ENCODE measurements at regions not wholly inside any gene's neighbourhood (a gene's known extent, or its start where the extent isn't known, plus 50 kb on each side); places are given as distances from the start of the nearest gene placed in this dataset.

DNA sequence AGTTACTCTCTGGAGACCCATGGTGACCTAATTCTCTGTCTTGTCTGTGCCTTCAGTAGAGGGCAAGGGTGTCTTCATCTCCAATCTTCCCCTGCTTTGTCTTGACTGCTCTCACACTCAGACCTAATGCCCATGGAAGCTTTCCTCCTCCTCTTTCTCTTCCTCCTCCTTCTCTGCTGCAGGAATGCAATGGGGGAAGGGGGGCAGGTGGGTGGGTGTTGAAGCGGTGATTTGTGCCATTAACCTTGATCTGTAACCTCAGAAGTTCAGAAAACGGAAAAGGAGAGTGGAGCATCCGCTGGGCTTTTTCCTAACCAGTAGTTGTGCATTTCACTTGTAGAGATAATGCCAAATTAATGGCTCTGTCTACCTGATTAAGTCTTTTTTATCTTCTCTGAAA lies 172.3 kb upstream of the CDH11 start:
- 18 to 21% methylated on average over 3 of the region's 3 CpGs for WGBS, 2 donors
- intact Hi-C loops (cut with DNase I), result no loop called here
- H3K27ac ChIP-seq, result no peak overlapping the region
- H3K9me3 ChIP-seq, result no peaks in the 10 kb centered on the region
- H3K4me3 ChIP-seq, result no peak overlapping the region
- H3K27me3 ChIP-seq, result no peaks in the 10 kb centered on the region
- no peaks in the 10 kb centered on the region for H3K4me1 ChIP-seq
- DNase-seq (no peak), ATAC-seq (no peak)
- no peaks in the 10 kb centered on the region for H3K36me3 ChIP-seq (replicated peaks in 1 of 2; ENCODE audit: insufficient read depth in 1 of 2, low read depth in 2 of 2)
- TF ChIP-seq, protein P1, sequence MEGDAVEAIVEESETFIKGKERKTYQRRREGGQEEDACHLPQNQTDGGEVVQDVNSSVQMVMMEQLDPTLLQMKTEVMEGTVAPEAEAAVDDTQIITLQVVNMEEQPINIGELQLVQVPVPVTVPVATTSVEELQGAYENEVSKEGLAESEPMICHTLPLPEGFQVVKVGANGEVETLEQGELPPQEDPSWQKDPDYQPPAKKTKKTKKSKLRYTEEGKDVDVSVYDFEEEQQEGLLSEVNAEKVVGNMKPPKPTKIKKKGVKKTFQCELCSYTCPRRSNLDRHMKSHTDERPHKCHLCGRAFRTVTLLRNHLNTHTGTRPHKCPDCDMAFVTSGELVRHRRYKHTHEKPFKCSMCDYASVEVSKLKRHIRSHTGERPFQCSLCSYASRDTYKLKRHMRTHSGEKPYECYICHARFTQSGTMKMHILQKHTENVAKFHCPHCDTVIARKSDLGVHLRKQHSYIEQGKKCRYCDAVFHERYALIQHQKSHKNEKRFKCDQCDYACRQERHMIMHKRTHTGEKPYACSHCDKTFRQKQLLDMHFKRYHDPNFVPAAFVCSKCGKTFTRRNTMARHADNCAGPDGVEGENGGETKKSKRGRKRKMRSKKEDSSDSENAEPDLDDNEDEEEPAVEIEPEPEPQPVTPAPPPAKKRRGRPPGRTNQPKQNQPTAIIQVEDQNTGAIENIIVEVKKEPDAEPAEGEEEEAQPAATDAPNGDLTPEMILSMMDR (IDR thresholded peaks at IDR 0.05), result no peak
- no peak for TF ChIP-seq POLR2A (IDR thresholded peaks at IDR 0.05)

DNA sequence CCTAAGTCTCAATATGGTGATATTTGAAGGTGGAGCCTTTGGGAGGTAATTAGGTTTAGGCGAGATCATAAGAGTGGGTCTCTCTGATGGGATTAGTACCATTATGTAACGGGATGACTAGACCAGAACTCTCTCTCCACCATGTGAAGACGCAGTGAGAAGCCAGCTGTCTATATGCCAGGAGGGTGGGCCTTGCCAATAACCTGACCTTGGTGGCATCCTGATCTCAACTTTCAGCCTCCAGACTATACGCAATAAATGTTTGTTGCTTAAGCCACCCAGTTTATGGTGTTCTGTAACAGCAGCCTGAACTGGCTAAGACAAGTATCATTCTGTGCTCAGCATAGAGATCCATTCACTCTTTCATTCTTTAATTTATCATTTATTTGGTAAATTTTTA lies 167.2 kb upstream of the CDH11 start:
- H3K4me3 ChIP-seq, result no peak overlapping the region
- WGBS, 2 donors, result 55 to 64% methylated on average over 4 of the region's 4 CpGs
- no peak for DNase-seq
- no peaks in the 10 kb centered on the region for H3K4me1 ChIP-seq
- H3K27ac ChIP-seq, result no peak overlapping the region
- intact Hi-C loops (cut with DNase I), result no loop called here
- no peaks in the 10 kb centered on the region for H3K36me3 ChIP-seq (replicated peaks in 1 of 2; ENCODE audit: insufficient read depth in 1 of 2, low read depth in 2 of 2)
- TF ChIP-seq POLR2A (IDR thresholded peaks at IDR 0.05), result no peak
- TF ChIP-seq, protein P1 (IDR thresholded peaks at IDR 0.05), result no peak
- H3K27me3 ChIP-seq, result no peaks in the 10 kb centered on the region
- no peak for ATAC-seq
- no peaks in the 10 kb centered on the region for H3K9me3 ChIP-seq

DNA sequence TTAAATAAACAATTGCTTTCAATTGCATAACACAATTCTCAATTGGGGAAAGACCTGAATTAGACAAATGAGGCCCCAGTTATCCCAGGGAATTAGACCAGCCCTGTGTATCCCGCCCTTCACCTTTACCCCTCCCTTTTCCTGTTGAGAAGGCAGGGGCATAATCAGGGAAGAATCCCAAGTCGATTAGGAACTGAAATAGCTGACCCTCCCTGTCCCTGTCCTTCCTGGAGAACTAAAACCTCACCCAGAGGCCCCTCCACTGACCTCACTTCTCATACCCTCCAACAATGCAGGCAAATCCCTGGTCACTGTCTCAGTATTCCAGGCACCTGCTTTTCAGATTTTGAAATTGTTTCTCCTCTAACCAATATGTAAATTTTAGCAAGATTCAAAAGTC lies 165.4 kb upstream of the CDH11 start:
- no peak overlapping the region for H3K4me3 ChIP-seq
- H3K4me1 ChIP-seq, result no peaks in the 10 kb centered on the region
- DNase-seq (no peak), ATAC-seq (no peak)
- WGBS, 2 donors, result 16 to 31% methylated on average over 2 of the region's 2 CpGs
- TF ChIP-seq POLR2A (IDR thresholded peaks at IDR 0.05), result no peak
- TF ChIP-seq, protein P1 (IDR thresholded peaks at IDR 0.05), result no peak
- no peaks in the 10 kb centered on the region for H3K9me3 ChIP-seq
- no peak overlapping the region for H3K27ac ChIP-seq
- intact Hi-C loops (cut with DNase I), result no loop called here
- no peaks in the 10 kb centered on the region for H3K36me3 ChIP-seq (replicated peaks in 1 of 2; ENCODE audit: insufficient read depth in 1 of 2, low read depth in 2 of 2)
- H3K27me3 ChIP-seq, result no peaks in the 10 kb centered on the region

DNA sequence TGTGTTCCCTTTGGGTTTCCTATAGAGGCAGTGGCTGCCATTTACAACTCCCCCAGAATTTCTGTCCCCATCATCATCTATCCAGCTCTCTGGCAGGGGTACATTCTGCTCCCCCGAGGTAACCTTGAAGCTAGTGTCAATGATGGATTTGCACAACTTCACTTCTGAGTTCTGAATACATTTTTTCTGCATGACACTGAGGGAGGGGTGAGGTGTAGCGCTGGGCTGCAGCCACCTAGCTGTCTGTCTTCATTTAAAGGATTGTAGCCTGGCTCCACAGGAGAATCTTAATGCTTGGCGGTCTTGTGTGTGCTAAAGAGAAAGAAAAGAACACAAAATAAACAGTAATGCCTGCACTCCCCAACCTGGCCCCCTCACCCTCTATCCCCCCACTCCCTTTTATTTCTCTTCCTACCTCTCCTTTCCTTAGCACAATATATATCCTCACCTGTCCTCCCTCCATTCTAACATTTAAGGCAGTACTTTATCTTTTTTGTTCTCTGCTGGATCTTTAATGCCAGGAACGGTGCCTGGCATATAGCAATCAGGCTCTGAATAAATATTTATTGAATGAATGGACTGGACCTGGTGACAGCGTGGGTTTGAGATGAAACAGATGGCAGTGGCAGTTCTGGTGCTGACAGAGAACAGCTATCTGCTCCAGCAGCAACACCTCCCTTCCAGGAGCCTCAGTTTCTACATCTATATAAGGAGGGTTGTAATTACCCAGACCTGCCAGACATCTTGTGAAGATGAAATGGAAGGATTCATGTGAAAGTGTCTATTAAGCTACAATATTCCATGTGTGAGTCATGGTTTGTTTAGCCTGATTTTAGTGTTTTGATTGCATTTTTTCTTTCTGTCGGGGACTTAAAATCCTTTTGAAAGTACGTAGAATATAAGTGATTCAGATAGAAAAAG lies 163.5 kb upstream of the CDH11 start:
- Histone ChIP-seq H3K4me3 (no peak overlapping the region), H3K27me3 (no peaks in the 10 kb centered on the region), H3K36me3 (replicated peaks in 1 of 2; ENCODE audit: insufficient read depth in 1 of 2, low read depth in 2 of 2) (no peaks in the 10 kb centered on the region), H3K4me1 (no peaks in the 10 kb centered on the region), H3K9me3 (no peaks in the 10 kb centered on the region), H3K27ac (no peak overlapping the region)
- no peak for TF ChIP-seq POLR2A (IDR thresholded peaks at IDR 0.05)
- TF ChIP-seq, protein P1 (IDR thresholded peaks at IDR 0.05), result no peak
- intact Hi-C loops (cut with DNase I), result no loop called here
- 31 to 33% methylated on average over 7 of the region's 7 CpGs for WGBS, 2 donors
- DNase-seq, result no peak
- no peak for ATAC-seq

DNA sequence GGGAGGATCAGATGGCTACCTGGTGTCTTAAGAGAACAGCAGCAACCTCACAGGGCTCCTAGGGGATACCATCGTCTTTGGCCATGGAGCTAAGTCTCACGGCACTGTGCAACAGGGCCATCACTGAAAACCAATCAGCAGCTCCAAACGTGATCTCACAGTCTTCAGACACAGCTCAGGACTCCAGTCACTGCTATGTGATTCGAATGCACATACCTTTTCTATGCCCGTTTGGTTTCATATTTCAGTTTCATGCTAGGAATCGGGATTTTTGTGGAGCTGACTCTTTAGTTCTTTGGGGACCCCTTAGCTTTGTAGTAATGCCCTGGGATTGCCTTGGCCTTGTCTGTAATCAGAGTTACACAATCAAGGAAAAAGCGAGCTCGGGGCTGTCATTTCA lies 162.8 kb upstream of the CDH11 start:
- intact Hi-C loops (cut with DNase I), result no loop called here
- Histone ChIP-seq H3K9me3 (no peaks in the 10 kb centered on the region), H3K36me3 (replicated peaks in 1 of 2; ENCODE audit: insufficient read depth in 1 of 2, low read depth in 2 of 2) (no peaks in the 10 kb centered on the region), H3K27ac (no peak overlapping the region), H3K4me1 (no peaks in the 10 kb centered on the region), H3K4me3 (no peak overlapping the region), H3K27me3 (no peaks in the 10 kb centered on the region)
- DNase-seq (no peak), ATAC-seq (no peak)
- 35 to 42% methylated on average over 8 of the region's 8 CpGs for WGBS, 2 donors
- TF ChIP-seq, protein P1 (IDR thresholded peaks at IDR 0.05), result no peak
- no peak for TF ChIP-seq POLR2A (IDR thresholded peaks at IDR 0.05)
